AG10803 (cell line): ENCODE measurements at regions not wholly inside any gene's neighbourhood (a gene's known extent, or its start where the extent isn't known, plus 50 kb on each side); places are given as distances from the start of the nearest gene placed in this dataset.

Source experiments
- DNase-seq: peaks from one replicate; pipeline ENCODE4 v3.0.0; 2010; ENCODE audit warnings: low read depth
- H3K4me3 ChIP-seq: 2 replicates; pipeline ENCODE4 v1.5.1; 2011; ENCODE audit warnings: mild to moderate bottlenecking, low read length, control low read depth
- CTCF ChIP-seq: conservative IDR thresholded peaks from 2 replicates; pipeline ENCODE4 v1.5.1; 2011; ENCODE audit warnings: mild to moderate bottlenecking, low read length, control low read depth, inconsistent platforms

- H3K4me3 ChIP-seq: no peak overlapping the region
- DNase-seq: no peak
- TF ChIP-seq CTCF: no peak
These were observed 128.3 kb downstream of the NSG2 start for GRCh38 chr5:174173766-174174165.

GRCh38 chr5:174175716-174176268 lies 130.3 kb downstream of the NSG2 start:
- DNase-seq: no peak
- H3K4me3 ChIP-seq: no peak overlapping the region
- no peak for TF ChIP-seq CTCF

- no peak overlapping the region for H3K4me3 ChIP-seq
- no peak for DNase-seq
- no peak for TF ChIP-seq CTCF
These were observed 131.0 kb downstream of the NSG2 start for GRCh38 chr5:174176511-174176910.

GRCh38 chr5:174177531-174177930 lies 132.0 kb downstream of the NSG2 start:
- DNase-seq: no peak
- no peak for TF ChIP-seq CTCF
- H3K4me3 ChIP-seq: no peak overlapping the region

- no peak for DNase-seq
- TF ChIP-seq CTCF: no peak
- no peak overlapping the region for H3K4me3 ChIP-seq
These were observed 132.6 kb downstream of the NSG2 start for GRCh38 chr5:174177976-174178605.

GRCh38 chr5:174180639-174181038 lies 135.1 kb downstream of the NSG2 start:
- no peak for TF ChIP-seq CTCF
- no peak overlapping the region for H3K4me3 ChIP-seq
- DNase-seq: no peak

- DNase-seq: no peak
- H3K4me3 ChIP-seq: no peak overlapping the region
- no peak for TF ChIP-seq CTCF
These were observed 136.6 kb downstream of the NSG2 start for GRCh38 chr5:174182111-174182510.
